ENCODE measurements at regions not wholly inside any gene's neighbourhood (a gene's known extent, or its start where the extent isn't known, plus 50 kb on each side); places are given as distances from the start of the nearest gene placed in this dataset.

- TF ChIP-seq CTCF (IDR thresholded peaks at IDR 0.05; ENCODE audit: low read depth, low read length) = no peak
- DNase-seq (ENCODE audit: extremely low read depth, low read depth) = no peak
These were observed 369.0 kb upstream of the IRX4 start for GRCh38 chr5:2251751-2252150.

- no peak for DNase-seq (ENCODE audit: extremely low read depth, low read depth)
- TF ChIP-seq CTCF (IDR thresholded peaks at IDR 0.05; ENCODE audit: low read depth, low read length) = no peak
These were observed 368.6 kb upstream of the IRX4 start for GRCh38 chr5:2251298-2251697.

- no peak for DNase-seq (ENCODE audit: extremely low read depth, low read depth)
- no peak for TF ChIP-seq CTCF (IDR thresholded peaks at IDR 0.05; ENCODE audit: low read depth, low read length)
These were observed 367.7 kb upstream of the IRX4 start for GRCh38 chr5:2250365-2250950.

- TF ChIP-seq CTCF (IDR thresholded peaks at IDR 0.05; ENCODE audit: low read depth, low read length) = no peak
- no peak for DNase-seq (ENCODE audit: extremely low read depth, low read depth)
These were observed 366.7 kb upstream of the IRX4 start for GRCh38 chr5:2249442-2249841.

GRCh38 chr5:2249026-2249425 is 366.3 kb upstream of the IRX4 start:
- TF ChIP-seq CTCF (IDR thresholded peaks at IDR 0.05; ENCODE audit: low read depth, low read length) = no peak
- DNase-seq (ENCODE audit: extremely low read depth, low read depth) = no peak

- no peak for TF ChIP-seq CTCF (IDR thresholded peaks at IDR 0.05; ENCODE audit: low read depth, low read length)
- no peak for DNase-seq (ENCODE audit: extremely low read depth, low read depth)
These were observed 359.8 kb upstream of the IRX4 start for GRCh38 chr5:2242539-2242938.

- DNase-seq (ENCODE audit: extremely low read depth, low read depth) = no peak
- TF ChIP-seq CTCF (IDR thresholded peaks at IDR 0.05; ENCODE audit: low read depth, low read length) = no peak
These were observed 359.1 kb upstream of the IRX4 start for GRCh38 chr5:2241842-2242241.

Data from AG09319 (cell line).